Fibroblast of lung (primary cell): ENCODE measurements at regions not wholly inside any gene's neighbourhood (a gene's known extent, or its start where the extent isn't known, plus 50 kb on each side); places are given as distances from the start of the nearest gene placed in this dataset.

Experiments
- DNase-seq, 2 donors: peaks; one replicate each; pipeline versions ENCODE4 v3.0.0 to v3.0.0-alpha.2; 2010; ENCODE audit warnings: low read depth in 2 of 2
- H2AFZ ChIP-seq: 2 replicates; pipeline ENCODE4 v1.5.1; 2012; ENCODE audit warnings: low read length, control low read depth, inconsistent platforms
- H3K27ac ChIP-seq: 2 replicates; pipeline ENCODE4 v1.5.1; 2011; ENCODE audit warnings: low read length, control low read depth; ENCODE audit not compliant: insufficient read depth
- H3K27me3 ChIP-seq: 2 replicates; pipeline ENCODE4 v1.5.1; 2011; ENCODE audit warnings: mild to moderate bottlenecking, low read length; ENCODE audit not compliant: control insufficient read depth, insufficient read depth
- H3K36me3 ChIP-seq: 2 replicates; pipeline ENCODE4 v1.5.1; 2011; ENCODE audit warnings: low read length; ENCODE audit not compliant: control insufficient read depth, insufficient read depth
- H3K4me1 ChIP-seq: 2 replicates; pipeline ENCODE4 v1.5.1; 2011; ENCODE audit warnings: low read length; ENCODE audit not compliant: control insufficient read depth, insufficient read depth; ENCODE audit errors: extremely low read depth
- H3K4me2 ChIP-seq: 2 replicates; pipeline ENCODE4 v1.5.1; 2011; ENCODE audit warnings: low read length, control low read depth; ENCODE audit not compliant: insufficient read depth; ENCODE audit errors: extremely low read depth
- H3K4me3 ChIP-seq, 4 experiments: fragments of 200-600 bp in 1 of 4; sonication (generic) in 1 of 4; replicated peaks in 1 of 4; 2 replicates each; pipeline ENCODE4 v1.5.1; 2011 to 2016; ENCODE audit warnings: low read length in 4 of 4, low read depth in 3 of 4, mild to moderate bottlenecking in 3 of 4, control low read depth in 2 of 4, inconsistent platforms in 1 of 4, mixed read lengths in 1 of 4; ENCODE audit not compliant: insufficient read depth in 1 of 4; ENCODE audit errors: control extremely low read depth in 1 of 4
- H3K79me2 ChIP-seq: 2 replicates; pipeline ENCODE4 v1.5.1; 2012; ENCODE audit warnings: mild to moderate bottlenecking, low read length, inconsistent platforms; ENCODE audit not compliant: control insufficient read depth, insufficient read depth
- H3K9ac ChIP-seq: 2 replicates; pipeline ENCODE4 v1.5.1; 2011; ENCODE audit warnings: mild to moderate bottlenecking, low read length, control low read depth; ENCODE audit not compliant: insufficient read depth
- H3K9me3 ChIP-seq: 2 replicates; pipeline ENCODE4 v1.5.1; 2012; ENCODE audit warnings: low read depth, low read length; ENCODE audit not compliant: control insufficient read depth, insufficient read depth
- H4K20me1 ChIP-seq: 2 replicates; pipeline ENCODE4 v1.5.1; 2011; ENCODE audit warnings: low read length; ENCODE audit not compliant: control insufficient read depth, insufficient read depth; ENCODE audit errors: extremely low read depth
- EZH2 ChIP-seq: IDR thresholded peaks from 2 replicates; pipeline ENCODE4 v1.5.1; 2012; ENCODE audit warnings: low read length, control low read depth, mild to moderate bottlenecking; ENCODE audit errors: missing control alignments
- TF ChIP-seq, protein P1 (sequence below), 2 donors: IDR thresholded peaks in 1 of 2; conservative IDR thresholded peaks in 1 of 2; 1 replicate in 1 of 2; 2 replicates in 1 of 2; pipeline ENCODE4 v1.5.1; 2011 to 2012; ENCODE audit warnings: low read length in 2 of 2, control low read depth in 1 of 2, inconsistent platforms in 1 of 2, low read depth in 1 of 2, mild to moderate bottlenecking in 1 of 2

DNA sequence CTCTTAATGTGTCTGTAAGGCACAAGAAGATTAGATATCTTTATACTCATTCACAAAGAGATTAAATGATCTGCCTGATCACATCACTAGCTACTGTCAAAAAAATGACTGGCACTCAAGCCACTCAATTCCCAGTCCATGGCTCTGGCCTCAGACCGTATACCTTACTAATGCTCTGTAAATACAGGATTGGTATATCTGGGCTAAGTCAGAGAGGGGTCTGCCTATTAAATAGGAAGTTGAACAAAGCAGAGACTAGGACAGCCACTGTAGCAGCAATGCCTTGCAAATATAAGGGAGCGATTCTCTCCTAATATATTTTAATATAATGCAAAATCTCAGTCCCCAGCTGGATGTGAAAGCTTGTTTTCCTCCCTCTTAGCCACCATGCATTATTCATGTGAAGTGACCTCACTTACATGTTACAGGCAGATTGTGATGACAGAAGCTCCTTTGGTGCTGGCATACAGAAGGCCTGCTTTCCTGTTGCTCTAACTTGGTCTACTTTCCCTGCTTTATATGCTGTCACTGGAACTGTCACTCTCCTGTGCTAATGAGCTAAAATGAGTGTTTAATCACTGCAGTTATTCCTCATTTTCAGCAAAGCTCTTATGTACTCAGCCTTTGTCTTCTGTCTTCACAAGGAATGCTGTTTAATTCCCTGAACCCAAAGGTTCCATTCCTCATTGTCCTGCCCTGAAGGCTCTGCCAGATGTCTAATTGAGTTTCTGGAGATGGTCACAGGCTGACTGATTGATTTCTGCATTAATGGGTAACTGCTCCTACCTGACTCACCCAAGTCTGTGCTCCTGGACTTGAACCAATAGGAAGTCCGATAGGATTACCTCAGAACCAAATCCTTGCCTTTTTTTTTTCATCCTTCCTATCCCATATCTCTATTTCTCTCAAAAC, 578.2 kb downstream of the KLHL13 start:
- no peaks in the 10 kb centered on the region for H3K79me2 ChIP-seq
- no peak overlapping the region for H3K4me3 ChIP-seq
- H2AFZ ChIP-seq: no peak overlapping the region
- no peak for TF ChIP-seq EZH2
- TF ChIP-seq, protein P1, sequence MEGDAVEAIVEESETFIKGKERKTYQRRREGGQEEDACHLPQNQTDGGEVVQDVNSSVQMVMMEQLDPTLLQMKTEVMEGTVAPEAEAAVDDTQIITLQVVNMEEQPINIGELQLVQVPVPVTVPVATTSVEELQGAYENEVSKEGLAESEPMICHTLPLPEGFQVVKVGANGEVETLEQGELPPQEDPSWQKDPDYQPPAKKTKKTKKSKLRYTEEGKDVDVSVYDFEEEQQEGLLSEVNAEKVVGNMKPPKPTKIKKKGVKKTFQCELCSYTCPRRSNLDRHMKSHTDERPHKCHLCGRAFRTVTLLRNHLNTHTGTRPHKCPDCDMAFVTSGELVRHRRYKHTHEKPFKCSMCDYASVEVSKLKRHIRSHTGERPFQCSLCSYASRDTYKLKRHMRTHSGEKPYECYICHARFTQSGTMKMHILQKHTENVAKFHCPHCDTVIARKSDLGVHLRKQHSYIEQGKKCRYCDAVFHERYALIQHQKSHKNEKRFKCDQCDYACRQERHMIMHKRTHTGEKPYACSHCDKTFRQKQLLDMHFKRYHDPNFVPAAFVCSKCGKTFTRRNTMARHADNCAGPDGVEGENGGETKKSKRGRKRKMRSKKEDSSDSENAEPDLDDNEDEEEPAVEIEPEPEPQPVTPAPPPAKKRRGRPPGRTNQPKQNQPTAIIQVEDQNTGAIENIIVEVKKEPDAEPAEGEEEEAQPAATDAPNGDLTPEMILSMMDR (conservative IDR thresholded peaks at IDR 0.05 in 1 of 2, IDR thresholded peaks at IDR 0.05 in 1 of 2; ENCODE audit: low read depth in 1 of 2, low read length in 2 of 2): no peak
- no peak for DNase-seq
- H3K27me3 ChIP-seq: no peaks in the 10 kb centered on the region
- no peak overlapping the region for H3K4me2 ChIP-seq
- no peaks in the 10 kb centered on the region for H4K20me1 ChIP-seq
- no peaks in the 10 kb centered on the region for H3K4me1 ChIP-seq
- H3K27ac ChIP-seq: no peak overlapping the region
- no peaks in the 10 kb centered on the region for H3K36me3 ChIP-seq
- no peaks in the 10 kb centered on the region for H3K9me3 ChIP-seq
- H3K9ac ChIP-seq: no peak overlapping the region

DNA sequence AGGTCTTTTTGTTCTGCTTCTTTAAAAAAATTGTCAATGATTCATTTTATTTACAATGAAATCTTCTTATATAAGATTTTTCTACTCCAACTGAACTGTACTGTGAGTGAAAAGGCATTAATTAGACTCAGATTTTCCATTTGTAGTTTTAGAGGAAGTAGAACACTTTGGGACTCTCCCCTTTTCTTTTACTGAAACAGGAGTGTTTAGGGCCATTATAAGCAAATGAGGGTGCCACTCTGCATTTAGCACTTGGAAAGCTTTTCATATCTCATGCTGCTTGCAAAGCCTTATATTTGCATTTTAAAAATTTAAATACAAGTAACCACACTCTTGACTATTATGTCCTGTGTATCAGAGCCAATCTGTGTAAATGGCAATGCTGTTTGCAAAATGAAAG, 584.3 kb downstream of the KLHL13 start:
- DNase-seq: no peak
- Histone ChIP-seq H4K20me1 (no peaks in the 10 kb centered on the region), H2AFZ (no peak overlapping the region), H3K9me3 (no peaks in the 10 kb centered on the region), H3K79me2 (no peaks in the 10 kb centered on the region), H3K36me3 (no peaks in the 10 kb centered on the region), H3K27ac (no peak overlapping the region), H3K9ac (no peak overlapping the region), H3K27me3 (no peaks in the 10 kb centered on the region), H3K4me2 (no peak overlapping the region), H3K4me3 (no peak overlapping the region), H3K4me1 (no peaks in the 10 kb centered on the region)
- TF ChIP-seq, protein P1 (conservative IDR thresholded peaks at IDR 0.05 in 1 of 2, IDR thresholded peaks at IDR 0.05 in 1 of 2; ENCODE audit: low read depth in 1 of 2, low read length in 2 of 2): no peak
- no peak for TF ChIP-seq EZH2

DNA sequence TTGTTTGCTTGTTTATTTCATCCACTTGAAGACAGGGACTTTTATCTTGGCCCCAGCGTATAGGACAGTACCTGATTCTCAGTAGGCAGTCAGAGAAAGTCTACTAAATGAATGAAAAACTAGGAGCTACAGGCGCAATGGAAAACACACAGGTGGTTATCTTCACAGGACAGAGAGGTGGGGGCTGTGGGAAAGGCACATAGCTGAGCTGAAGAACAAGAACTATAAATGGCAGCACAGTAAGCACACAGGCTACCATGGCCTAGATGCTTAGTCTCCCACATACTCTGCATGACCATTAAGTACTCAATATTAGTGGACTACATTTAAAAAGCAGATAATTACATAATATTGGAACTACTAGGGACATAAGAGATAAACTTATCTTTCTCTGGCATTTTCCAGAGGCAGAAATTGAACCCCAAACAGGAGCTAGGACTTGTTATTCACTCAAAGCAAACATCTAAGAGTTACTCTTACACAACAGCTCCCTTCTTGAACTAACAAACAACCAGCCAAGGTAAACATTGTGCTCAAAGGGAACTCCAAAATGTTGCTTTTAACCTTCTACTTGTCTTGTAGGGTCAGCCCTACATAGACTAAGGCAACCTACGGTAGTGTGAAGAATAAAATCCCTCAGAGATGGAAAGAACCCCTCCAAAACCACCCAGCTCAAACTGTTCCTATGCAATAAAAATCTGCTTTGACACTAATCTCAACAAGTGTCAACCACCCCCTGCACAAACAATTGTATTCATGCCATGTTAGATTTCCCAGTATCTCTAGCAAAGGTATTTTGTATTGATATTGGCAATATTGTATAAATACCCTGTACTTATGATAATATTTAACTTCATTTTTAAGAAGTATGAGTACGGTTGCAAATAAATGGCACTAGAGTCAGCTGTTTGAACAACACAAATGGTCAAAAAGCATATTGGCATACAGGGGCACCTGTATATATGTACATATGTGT, 593.6 kb downstream of the KLHL13 start:
- DNase-seq: no peak
- no peaks in the 10 kb centered on the region for H3K4me1 ChIP-seq
- H3K79me2 ChIP-seq: no peaks in the 10 kb centered on the region
- H3K4me2 ChIP-seq: no peak overlapping the region
- no peak overlapping the region for H2AFZ ChIP-seq
- no peaks in the 10 kb centered on the region for H3K27me3 ChIP-seq
- H3K36me3 ChIP-seq: no peaks in the 10 kb centered on the region
- H3K27ac ChIP-seq: no peak overlapping the region
- no peak overlapping the region for H3K9ac ChIP-seq
- TF ChIP-seq EZH2: no peak
- TF ChIP-seq, protein P1 (conservative IDR thresholded peaks at IDR 0.05 in 1 of 2, IDR thresholded peaks at IDR 0.05 in 1 of 2; ENCODE audit: low read depth in 1 of 2, low read length in 2 of 2): no peak
- no peaks in the 10 kb centered on the region for H4K20me1 ChIP-seq
- H3K4me3 ChIP-seq: no peak overlapping the region
- H3K9me3 ChIP-seq: no peaks in the 10 kb centered on the region
